ENCODE measurements at regions not wholly inside any gene's neighbourhood (a gene's known extent, or its start where the extent isn't known, plus 50 kb on each side); places are given as distances from the start of the nearest gene placed in this dataset.

- H3K27ac ChIP-seq = no peak overlapping the region
- H3K4me3 ChIP-seq (ENCODE audit: low read depth in 1 of 2, low read length in 1 of 2) = no peak overlapping the region
- no peak for TF ChIP-seq CTCF (IDR thresholded peaks at IDR 0.05)
- H3K27me3 ChIP-seq = no peaks in the 10 kb centered on the region
- H3K4me1 ChIP-seq (ENCODE audit: control insufficient read depth in 1 of 2, insufficient read depth in 1 of 2, low read depth in 1 of 2, low read length in 1 of 2) = peaks cover 8 to 9% of the 10 kb centered on the region in 2 experiments
- no peaks in the 10 kb centered on the region for H3K36me3 ChIP-seq
- H3K9me3 ChIP-seq = no peaks in the 10 kb centered on the region
Measured at GRCh38 chr6:25024821-25025220, 89.1 kb upstream of the RIPOR2 start.

- Histone ChIP-seq H3K36me3 (no peaks in the 10 kb centered on the region), H3K27ac (no peak overlapping the region), H3K4me3 (ENCODE audit: low read depth in 1 of 2, low read length in 1 of 2) (no peak overlapping the region), H3K9me3 (no peaks in the 10 kb centered on the region), H3K27me3 (no peaks in the 10 kb centered on the region), H3K4me1 (ENCODE audit: control insufficient read depth in 1 of 2, insufficient read depth in 1 of 2, low read depth in 1 of 2, low read length in 1 of 2) (peaks cover 8 to 9% of the 10 kb centered on the region in 2 experiments)
- TF ChIP-seq CTCF (IDR thresholded peaks at IDR 0.05) = no peak
Measured at GRCh38 chr6:25025248-25025918, 89.6 kb upstream of the RIPOR2 start.

- H3K4me1 ChIP-seq (ENCODE audit: control insufficient read depth in 1 of 2, insufficient read depth in 1 of 2, low read depth in 1 of 2, low read length in 1 of 2) = peaks cover 8 to 9% of the 10 kb centered on the region in 2 experiments
- TF ChIP-seq CTCF (IDR thresholded peaks at IDR 0.05) = no peak
- no peak overlapping the region for H3K4me3 ChIP-seq (ENCODE audit: low read depth in 1 of 2, low read length in 1 of 2)
- H3K36me3 ChIP-seq = no peaks in the 10 kb centered on the region
- no peaks in the 10 kb centered on the region for H3K27me3 ChIP-seq
- no peak overlapping the region for H3K27ac ChIP-seq
- no peaks in the 10 kb centered on the region for H3K9me3 ChIP-seq
Measured at GRCh38 chr6:25025919-25026301, 90.2 kb upstream of the RIPOR2 start.

GRCh38 chr6:25026723-25027122 lies 91.0 kb upstream of the RIPOR2 start:
- Histone ChIP-seq H3K4me3 (ENCODE audit: low read depth in 1 of 2, low read length in 1 of 2) (no peak overlapping the region), H3K4me1 (ENCODE audit: control insufficient read depth in 1 of 2, insufficient read depth in 1 of 2, low read depth in 1 of 2, low read length in 1 of 2) (peaks cover 8 to 9% of the 10 kb centered on the region in 2 experiments), H3K27ac (no peak overlapping the region), H3K9me3 (no peaks in the 10 kb centered on the region), H3K27me3 (no peaks in the 10 kb centered on the region), H3K36me3 (no peaks in the 10 kb centered on the region)
- no peak for TF ChIP-seq CTCF (IDR thresholded peaks at IDR 0.05)

- Histone ChIP-seq H3K36me3 (no peaks in the 10 kb centered on the region), H3K4me3 (ENCODE audit: low read depth in 1 of 2, low read length in 1 of 2) (no peak overlapping the region), H3K4me1 (ENCODE audit: control insufficient read depth in 1 of 2, insufficient read depth in 1 of 2, low read depth in 1 of 2, low read length in 1 of 2) (peaks cover 6% of the 10 kb centered on the region in 2 experiments), H3K27me3 (no peaks in the 10 kb centered on the region), H3K27ac (no peak overlapping the region), H3K9me3 (no peaks in the 10 kb centered on the region)
- no peak for TF ChIP-seq CTCF (IDR thresholded peaks at IDR 0.05)
Measured at GRCh38 chr6:25027221-25027916, 91.6 kb upstream of the RIPOR2 start.

Data from neutrophil (primary cell).